Ascending aorta (tissue), 2 donors: ENCODE measurements at regions not wholly inside any gene's neighbourhood (a gene's known extent, or its start where the extent isn't known, plus 50 kb on each side); places are given as distances from the start of the nearest gene placed in this dataset.

ENCODE experiments used
- DNase-seq, 2 donors: peaks; one replicate each; pipeline ENCODE4 v3.0.0-alpha.2; 2019; ENCODE audit warnings: low spot score in 2 of 2
- H3K27ac ChIP-seq, 2 donors: fragments of 200-600 bp; sonication (generic); one replicate each; pipeline ENCODE4 v1.5.1; 2016 to 2017; ENCODE audit warnings: mild to moderate bottlenecking in 1 of 2
- H3K27me3 ChIP-seq: fragments of 200-600 bp; sonication (generic); one replicate; pipeline ENCODE4 v1.5.1; 2017
- H3K36me3 ChIP-seq, 2 donors: fragments of 200-600 bp; sonication (generic); one replicate each; pipeline ENCODE4 v1.5.1; 2016
- H3K4me1 ChIP-seq, 2 donors: fragments of 200-600 bp; sonication (generic); one replicate each; pipeline ENCODE4 v1.5.1; 2016 to 2017; ENCODE audit warnings: mild to moderate bottlenecking in 1 of 2
- H3K4me3 ChIP-seq, 2 donors: fragments of 200-600 bp; sonication (generic); one replicate each; pipeline ENCODE4 v1.5.1; 2016 to 2017; ENCODE audit warnings: mild to moderate bottlenecking in 1 of 2
- H3K9me3 ChIP-seq, 2 donors: fragments of 200-600 bp; sonication (generic); one replicate each; pipeline ENCODE4 v1.5.1; 2016
- CTCF ChIP-seq, 3 experiments: fragments of 200-600 bp in 2 of 3; fragments of 450-650 bp in 1 of 3; sonication (generic) in 2 of 3; IDR thresholded peaks; one replicate each; pipeline ENCODE4 v1.5.1; 2016 to 2019; ENCODE audit warnings: antibody characterized with exemption in 3 of 3, mild to moderate bottlenecking in 1 of 3, moderate library complexity in 1 of 3
- intact Hi-C: fragments of 100-400 bp; cut with DNase I; formaldehyde crosslinking; loops from one replicate; pipeline ENCODE4 v1.15.1; 2023

GRCh38 chr2:74052732-74053710 lies 68.3 kb downstream of the TET3 start:
- no peak overlapping the region for H3K4me3 ChIP-seq
- no peak for TF ChIP-seq CTCF (IDR thresholded peaks at IDR 0.05)
- no peak for DNase-seq
- intact Hi-C loops, result no loop called here
- H3K9me3 ChIP-seq, result no peaks in the 10 kb centered on the region
- H3K27ac ChIP-seq, result no peak overlapping the region
- H3K36me3 ChIP-seq, result no peaks in the 10 kb centered on the region
- H3K27me3 ChIP-seq, result no peaks in the 10 kb centered on the region
- H3K4me1 ChIP-seq, result no peaks in the 10 kb centered on the region

- no peak for DNase-seq
- TF ChIP-seq CTCF (IDR thresholded peaks at IDR 0.05), result no peak
- Histone ChIP-seq H3K36me3 (no peaks in the 10 kb centered on the region), H3K27ac (no peak overlapping the region), H3K9me3 (no peaks in the 10 kb centered on the region), H3K4me1 (no peaks in the 10 kb centered on the region), H3K4me3 (no peak overlapping the region), H3K27me3 (no peaks in the 10 kb centered on the region)
- intact Hi-C loops, result no loop called here
Observed at GRCh38 chr2:74053959-74054715, 69.4 kb downstream of the TET3 start.

- no peaks in the 10 kb centered on the region for H3K9me3 ChIP-seq
- H3K4me1 ChIP-seq, result no peaks in the 10 kb centered on the region
- no peaks in the 10 kb centered on the region for H3K27me3 ChIP-seq
- H3K27ac ChIP-seq, result no peak overlapping the region
- no peak for DNase-seq
- no peak for TF ChIP-seq CTCF (IDR thresholded peaks at IDR 0.05)
- no peak overlapping the region for H3K4me3 ChIP-seq
- intact Hi-C loops, result no loop called here
- H3K36me3 ChIP-seq, result no peaks in the 10 kb centered on the region
Observed at GRCh38 chr2:74059137-74059775, 74.5 kb downstream of the TET3 start.

- H3K4me3 ChIP-seq, result no peak overlapping the region
Observed at GRCh38 chr2:74063486-74063885, 78.8 kb downstream of the TET3 start.

More at GRCh38 chr2:74063486-74063885, 78.8 kb downstream of the TET3 start:
- Histone ChIP-seq H3K27me3 (no peaks in the 10 kb centered on the region), H3K27ac (no peak overlapping the region), H3K36me3 (no peaks in the 10 kb centered on the region), H3K4me1 (no peaks in the 10 kb centered on the region), H3K9me3 (no peaks in the 10 kb centered on the region)
- no peak for TF ChIP-seq CTCF (IDR thresholded peaks at IDR 0.05)
- intact Hi-C loops, result no loop called here
- no peak for DNase-seq
